Muscle of leg (tissue), 3 donors: ENCODE measurements at regions not wholly inside any gene's neighbourhood (a gene's known extent, or its start where the extent isn't known, plus 50 kb on each side); places are given as distances from the start of the nearest gene placed in this dataset.

Experiments
- DNase-seq: peaks from one replicate; pipeline ENCODE4 v3.0.0; 2013
- H3K27ac ChIP-seq: one replicate; pipeline ENCODE4 v1.5.1; 2013; ENCODE audit warnings: mild to moderate bottlenecking, low read length, control low read depth
- H3K27me3 ChIP-seq: one replicate; pipeline ENCODE4 v1.6.1; 2013; ENCODE audit warnings: low read length; ENCODE audit not compliant: control insufficient read depth, insufficient read depth
- H3K36me3 ChIP-seq: one replicate; pipeline ENCODE4 v1.6.1; 2013; ENCODE audit warnings: low read length; ENCODE audit not compliant: control insufficient read depth, insufficient read depth
- H3K4me1 ChIP-seq: one replicate; pipeline ENCODE4 v1.6.1; 2013; ENCODE audit warnings: low read length; ENCODE audit not compliant: control insufficient read depth, insufficient read depth
- H3K4me3 ChIP-seq: one replicate; pipeline ENCODE4 v1.5.1; 2013; ENCODE audit warnings: low read length, control low read depth
- H3K9me3 ChIP-seq: replicated peaks from 2 replicates; pipeline ENCODE4 v1.6.1; 2013; ENCODE audit warnings: low read depth, low read length; ENCODE audit not compliant: control insufficient read depth
- WGBS: methylation state at CpG from one replicate; pipeline ENCODE4 v1.1.5; 2013; ENCODE audit warnings: missing lambda C conversion rate; ENCODE audit not compliant: insufficient coverage; 5-methylcytosine and 5-hydroxymethylcytosine counted together

DNA sequence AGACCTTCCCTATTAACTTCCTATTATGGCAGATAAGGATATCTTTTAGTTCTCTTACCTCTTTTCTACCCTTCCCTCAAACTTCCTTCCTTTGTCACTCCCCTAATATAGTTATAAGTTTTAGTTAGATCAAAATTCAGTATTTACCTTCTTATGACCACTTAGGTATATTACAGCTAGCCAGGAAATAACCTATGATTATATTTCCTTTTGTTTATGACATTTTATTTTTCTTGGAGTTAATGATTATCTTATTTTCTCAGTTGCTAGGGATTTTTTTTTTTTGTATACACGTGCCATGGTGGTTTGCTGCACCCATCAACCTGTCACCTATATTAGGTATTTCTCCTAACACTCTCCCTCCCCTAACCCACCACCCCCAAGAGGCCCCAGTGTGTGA lies 88.2 kb upstream of the ZBED5 start:
- no peak for DNase-seq
- Histone ChIP-seq H3K27ac (no peak overlapping the region), H3K4me3 (no peak overlapping the region), H3K36me3 (no peaks in the 10 kb centered on the region), H3K9me3 (no peaks in the 10 kb centered on the region), H3K4me1 (peaks cover 12% of the 10 kb centered on the region), H3K27me3 (no peaks in the 10 kb centered on the region)
- WGBS = no CpG with 5 or more reads among the region's 1 CpG

DNA sequence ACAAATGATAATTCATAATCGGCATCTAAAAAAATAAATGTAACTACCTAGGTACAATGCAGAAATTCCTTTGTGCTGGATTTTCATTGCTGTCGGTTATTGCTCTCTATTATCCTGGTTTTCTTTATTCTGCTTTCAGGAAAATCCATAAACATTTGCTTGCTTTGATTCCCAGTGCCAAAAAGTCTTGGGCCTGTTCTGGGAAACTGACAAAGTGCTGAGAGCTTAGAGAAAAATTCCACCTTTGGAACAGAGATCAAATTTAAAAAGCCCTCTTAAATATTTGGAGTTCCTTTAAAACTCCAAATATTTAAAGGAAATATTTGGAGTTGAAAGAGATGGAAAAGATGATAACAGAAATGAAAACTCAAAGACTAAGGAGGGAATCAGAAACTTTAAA lies 87.3 kb upstream of the ZBED5 start:
- no CpG with 5 or more reads among the region's 2 CpGs for WGBS
- peak; percentile 82 for DNase-seq

DNA sequence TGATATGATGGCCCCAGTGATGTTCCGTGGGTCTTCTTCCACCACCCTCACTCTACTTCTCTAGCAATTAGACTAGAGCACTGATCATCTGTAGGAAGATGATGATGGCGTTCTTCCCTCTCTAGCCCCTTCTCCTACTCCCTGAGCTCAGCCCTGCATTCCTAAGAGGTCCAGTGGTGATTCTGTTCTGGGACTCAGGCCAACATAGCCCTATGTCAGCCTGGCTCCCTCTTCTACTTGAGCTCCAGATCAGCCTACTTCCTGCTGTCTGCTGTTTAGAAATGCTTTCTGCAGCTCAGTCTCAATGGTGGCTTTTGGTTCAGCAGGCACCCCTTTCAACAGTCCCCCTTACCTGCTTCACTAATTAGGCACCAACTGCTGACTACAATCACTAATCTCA lies 86.1 kb upstream of the ZBED5 start:
- no peak overlapping the region for H3K27ac ChIP-seq
- H3K4me3 ChIP-seq = no peak overlapping the region
- no peak for DNase-seq
- no peaks in the 10 kb centered on the region for H3K36me3 ChIP-seq
- no CpG with 5 or more reads among the region's 2 CpGs for whole genome bisulfite sequencing
- peaks cover 12% of the 10 kb centered on the region for H3K4me1 ChIP-seq
- no peaks in the 10 kb centered on the region for H3K27me3 ChIP-seq
- H3K9me3 ChIP-seq = no peaks in the 10 kb centered on the region

More for the DNA sequence above, 87.3 kb upstream of the ZBED5 start:
- Histone ChIP-seq H3K36me3 (no peaks in the 10 kb centered on the region), H3K9me3 (no peaks in the 10 kb centered on the region), H3K4me1 (peaks cover 12% of the 10 kb centered on the region), H3K4me3 (no peak overlapping the region), H3K27me3 (no peaks in the 10 kb centered on the region), H3K27ac (no peak overlapping the region)

DNA sequence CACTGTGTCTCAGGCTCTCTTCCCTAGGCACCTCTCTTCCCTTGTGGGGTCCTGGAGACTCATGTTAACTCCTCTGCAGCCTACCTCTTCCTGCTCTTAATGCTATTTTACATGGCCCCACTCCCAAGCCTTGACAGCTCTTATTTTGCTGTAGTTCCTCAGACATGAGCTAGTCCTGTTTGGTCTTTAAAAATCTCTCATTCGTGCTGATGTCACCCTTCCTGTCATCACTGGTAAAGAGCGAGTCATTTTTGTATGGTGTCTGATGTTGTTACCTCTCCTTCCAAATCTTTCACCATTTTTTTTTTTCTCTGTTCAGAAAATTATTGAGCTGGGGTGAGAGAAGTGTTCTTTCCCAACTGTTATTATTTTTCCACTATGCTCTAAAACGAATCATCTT lies 84.8 kb upstream of the ZBED5 start:
- H3K4me3 ChIP-seq = no peak overlapping the region
- no peaks in the 10 kb centered on the region for H3K27me3 ChIP-seq
- WGBS = no CpG with 5 or more reads among the region's 3 CpGs
- no peaks in the 10 kb centered on the region for H3K9me3 ChIP-seq
- H3K4me1 ChIP-seq = peaks cover 12% of the 10 kb centered on the region
- H3K36me3 ChIP-seq = no peaks in the 10 kb centered on the region
- no peak for DNase-seq
- no peak overlapping the region for H3K27ac ChIP-seq

DNA sequence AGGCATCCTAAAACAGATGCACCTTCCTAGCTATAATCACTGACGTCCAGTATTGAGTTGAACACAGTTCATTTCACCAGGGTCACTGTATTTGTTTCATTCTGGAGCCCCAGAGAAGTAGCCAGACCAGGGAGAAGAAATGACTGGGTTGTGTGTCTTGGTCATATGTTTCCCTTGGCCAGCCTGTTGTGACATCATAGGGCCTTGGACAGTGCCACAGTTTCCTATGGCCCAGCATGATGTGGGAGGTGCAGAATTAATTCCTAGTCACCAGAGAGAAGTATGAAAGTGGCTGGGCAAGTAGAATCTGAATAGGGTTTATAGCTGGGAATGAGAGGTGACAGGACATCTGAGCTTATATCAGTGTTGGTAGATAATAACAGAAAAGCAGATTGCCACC lies 84.0 kb upstream of the ZBED5 start:
- no peak overlapping the region for H3K4me3 ChIP-seq
- no peaks in the 10 kb centered on the region for H3K9me3 ChIP-seq

DNA sequence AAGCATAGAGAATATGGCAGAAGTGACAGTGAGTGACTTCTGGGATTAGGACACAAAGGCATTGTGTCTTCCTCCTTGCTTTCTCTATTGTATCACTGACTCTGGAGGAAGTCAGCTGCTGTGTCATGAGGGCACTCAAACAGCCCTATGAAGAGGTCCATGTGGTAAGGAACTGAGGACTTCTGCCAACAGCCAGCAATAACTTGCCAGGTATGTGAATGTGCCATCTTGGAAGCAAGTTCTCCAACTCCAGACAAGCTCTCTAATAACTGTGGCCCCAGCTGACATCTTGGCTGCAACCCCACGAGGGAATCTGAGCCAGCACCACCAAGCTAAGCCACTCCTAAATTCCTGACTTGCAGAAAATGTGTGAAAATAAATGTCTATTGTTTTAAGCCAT lies 83.6 kb upstream of the ZBED5 start:
- Histone ChIP-seq H3K9me3 (no peaks in the 10 kb centered on the region), H3K4me1 (peaks cover 12% of the 10 kb centered on the region), H3K4me3 (no peak overlapping the region), H3K27ac (no peak overlapping the region), H3K27me3 (no peaks in the 10 kb centered on the region), H3K36me3 (no peaks in the 10 kb centered on the region)
- no CpG with 5 or more reads among the region's 1 CpG for WGBS
- DNase-seq = no peak

More for the DNA sequence above, 84.0 kb upstream of the ZBED5 start:
- peaks cover 12% of the 10 kb centered on the region for H3K4me1 ChIP-seq
- no peak for DNase-seq
- WGBS = no CpG with 5 or more reads among the region's 1 CpG
- H3K36me3 ChIP-seq = no peaks in the 10 kb centered on the region
- H3K27ac ChIP-seq = no peak overlapping the region
- no peaks in the 10 kb centered on the region for H3K27me3 ChIP-seq

DNA sequence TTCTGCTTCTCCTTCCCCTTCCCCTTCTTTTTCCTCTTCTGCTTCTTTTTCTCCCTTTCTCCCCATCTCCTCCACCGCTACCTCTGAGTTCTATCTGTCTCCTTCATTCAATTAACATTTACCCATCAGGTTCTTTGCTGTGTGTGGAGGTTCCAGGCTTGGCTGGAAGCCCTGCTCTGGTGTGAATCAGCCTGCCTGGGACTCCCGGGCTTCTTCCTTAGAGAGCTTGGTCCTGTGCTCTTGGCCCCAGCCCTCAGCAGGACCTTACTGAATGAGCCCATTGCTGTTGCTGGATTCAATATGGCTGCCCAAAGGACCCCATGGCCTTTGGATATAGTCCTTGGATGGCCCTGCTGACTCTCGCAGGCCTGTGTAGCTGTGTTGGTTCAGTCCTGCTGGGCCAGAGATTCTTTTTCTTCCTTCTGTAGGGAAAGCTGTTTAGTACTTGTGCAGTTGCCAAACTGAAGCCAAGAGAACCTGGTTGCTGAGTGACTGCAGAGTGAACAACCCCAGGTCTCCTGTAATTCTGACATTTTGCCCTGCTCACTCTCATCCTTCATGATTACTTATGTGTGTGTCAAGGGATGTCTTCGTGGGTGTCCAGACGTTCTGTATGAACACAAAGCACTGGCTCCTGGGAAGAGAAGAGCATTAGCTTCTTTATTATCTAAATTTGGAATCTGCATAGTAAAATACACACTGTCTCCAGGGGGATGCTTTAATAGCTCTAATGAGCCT lies 81.0 kb upstream of the ZBED5 start:
- no peak for DNase-seq
- Histone ChIP-seq H3K9me3 (no peaks in the 10 kb centered on the region), H3K27me3 (no peaks in the 10 kb centered on the region), H3K4me3 (no peak overlapping the region), H3K36me3 (no peaks in the 10 kb centered on the region), H3K4me1 (peaks cover 13% of the 10 kb centered on the region), H3K27ac (no peak overlapping the region)
- 69% methylated on average over 2 of the region's 5 CpGs for WGBS

DNA sequence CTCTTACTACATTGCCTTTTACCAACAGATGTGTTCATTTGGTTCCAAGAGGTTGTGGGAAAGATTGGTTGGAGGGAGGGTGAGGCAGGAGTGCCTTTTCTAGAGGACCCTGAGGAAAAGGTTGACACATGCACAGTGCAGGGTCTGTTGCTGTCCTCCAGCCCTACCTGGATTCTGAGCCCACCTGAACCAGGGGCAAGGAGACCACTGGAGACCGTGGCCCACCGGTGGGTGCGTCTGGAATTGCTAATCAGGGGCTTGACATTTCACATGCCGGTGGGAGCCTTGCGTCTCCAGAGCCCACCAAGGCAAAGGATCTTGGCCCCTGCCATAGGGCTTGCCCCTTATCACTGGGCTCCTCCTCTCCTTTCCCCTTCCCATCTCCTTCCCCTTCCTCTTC lies 80.4 kb upstream of the ZBED5 start:
- WGBS = 97% methylated on average over 5 of the region's 5 CpGs
- H3K36me3 ChIP-seq = no peaks in the 10 kb centered on the region
- DNase-seq = no peak
- no peak overlapping the region for H3K27ac ChIP-seq
- H3K9me3 ChIP-seq = no peaks in the 10 kb centered on the region
- no peaks in the 10 kb centered on the region for H3K27me3 ChIP-seq
- no peak overlapping the region for H3K4me3 ChIP-seq
- peaks cover 11% of the 10 kb centered on the region for H3K4me1 ChIP-seq

DNA sequence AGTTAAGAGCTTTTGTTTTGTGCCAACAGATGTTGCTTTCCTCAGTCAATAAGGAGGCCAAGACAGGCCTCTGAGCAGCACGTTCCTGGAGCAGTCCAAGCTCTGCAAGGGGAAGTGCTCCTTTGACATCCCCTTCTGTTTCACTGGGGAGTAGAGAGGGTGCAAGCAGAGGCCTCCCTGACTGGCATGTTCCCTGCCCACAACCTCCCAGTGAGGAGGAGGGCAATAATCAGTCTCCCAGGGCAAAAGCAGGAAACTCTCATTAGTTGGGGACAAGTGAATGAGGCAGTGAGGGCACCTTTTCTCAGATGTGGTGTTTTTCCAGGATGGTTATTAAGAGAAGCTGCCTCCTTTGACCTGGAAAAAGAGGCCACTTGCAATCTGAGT lies 79.5 kb upstream of the ZBED5 start:
- Histone ChIP-seq H3K36me3 (no peaks in the 10 kb centered on the region), H3K4me3 (no peak overlapping the region), H3K9me3 (no peaks in the 10 kb centered on the region), H3K27ac (no peak overlapping the region), H3K4me1 (peaks cover 17% of the 10 kb centered on the region), H3K27me3 (no peaks in the 10 kb centered on the region)
- DNase-seq = no peak
- 0% methylated on average over 1 of the region's 1 CpG for WGBS

DNA sequence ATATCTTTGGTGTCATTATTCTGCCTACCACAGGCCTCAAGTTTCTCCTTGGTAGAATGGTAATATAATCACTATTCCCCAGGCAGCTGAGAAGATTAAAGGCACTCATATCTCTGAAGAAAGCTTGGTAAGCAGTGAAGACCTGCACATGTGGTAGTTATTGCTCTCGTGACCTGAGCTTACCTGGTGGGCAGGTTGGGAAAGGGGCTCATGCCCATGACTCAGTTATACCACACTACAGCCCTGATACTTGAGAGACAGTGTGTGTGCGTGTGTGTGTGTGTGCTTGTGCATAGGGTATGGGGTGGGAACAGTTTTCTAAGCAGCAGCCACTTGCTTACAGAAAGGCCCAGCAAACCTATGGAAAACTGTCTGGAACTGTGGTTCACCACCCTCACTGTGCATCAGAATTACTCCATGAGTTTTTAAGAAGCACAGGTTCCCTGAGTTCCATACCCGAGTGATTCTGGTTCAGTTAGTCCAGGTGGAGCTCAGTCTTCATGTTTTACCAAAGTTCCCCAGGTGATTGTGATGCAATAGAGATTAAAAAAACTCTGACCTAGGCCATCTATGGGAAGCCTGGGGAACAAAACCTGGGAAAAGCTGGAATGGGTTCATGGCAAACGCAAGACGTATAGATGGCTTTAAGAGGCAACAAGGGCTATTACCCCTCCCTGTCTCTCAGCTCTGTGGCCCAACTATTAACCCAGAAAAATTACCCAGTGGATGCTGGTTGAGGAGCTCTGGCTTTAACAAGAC lies 79.0 kb upstream of the ZBED5 start:
- Histone ChIP-seq H3K9me3 (no peaks in the 10 kb centered on the region), H3K27ac (no peak overlapping the region), H3K4me1 (peaks cover 22% of the 10 kb centered on the region), H3K4me3 (no peak overlapping the region), H3K27me3 (no peaks in the 10 kb centered on the region), H3K36me3 (no peaks in the 10 kb centered on the region)
- WGBS = no CpG with 5 or more reads among the region's 5 CpGs
- DNase-seq = no peak
